ENCODE measurements at regions not wholly inside any gene's neighbourhood (a gene's known extent, or its start where the extent isn't known, plus 50 kb on each side); places are given as distances from the start of the nearest gene placed in this dataset.

- Histone ChIP-seq H3K27me3 (ENCODE audit: insufficient read depth, low read length) (no peaks in the 10 kb centered on the region), H3K9me3 (ENCODE audit: low read depth, low read length) (no peaks in the 10 kb centered on the region), H3K4me3 (ENCODE audit: low read length) (no peak overlapping the region), H3K4me1 (ENCODE audit: insufficient read depth, low read length) (no peaks in the 10 kb centered on the region)
These were observed 120.1 kb upstream of the UMPS start for GRCh38 chr3:124610130-124610529.

- H3K27me3 ChIP-seq (ENCODE audit: insufficient read depth, low read length): no peaks in the 10 kb centered on the region
These were observed 118.7 kb upstream of the UMPS start for GRCh38 chr3:124611520-124611919.

GRCh38 chr3:124615896-124616543 is 114.2 kb upstream of the UMPS start:
- H3K27me3 ChIP-seq (ENCODE audit: insufficient read depth, low read length): no peaks in the 10 kb centered on the region
- H3K4me1 ChIP-seq (ENCODE audit: insufficient read depth, low read length): peaks cover 12% of the 10 kb centered on the region
- H3K9me3 ChIP-seq (ENCODE audit: low read depth, low read length): no peaks in the 10 kb centered on the region
- H3K4me3 ChIP-seq (ENCODE audit: low read length): no peak overlapping the region

More at GRCh38 chr3:124611520-124611919, 118.7 kb upstream of the UMPS start:
- Histone ChIP-seq H3K9me3 (ENCODE audit: low read depth, low read length) (no peaks in the 10 kb centered on the region), H3K4me3 (ENCODE audit: low read length) (no peak overlapping the region), H3K4me1 (ENCODE audit: insufficient read depth, low read length) (no peaks in the 10 kb centered on the region)

GRCh38 chr3:124617177-124617576 is 113.1 kb upstream of the UMPS start:
- Histone ChIP-seq H3K4me3 (ENCODE audit: low read length) (no peak overlapping the region), H3K27me3 (ENCODE audit: insufficient read depth, low read length) (no peaks in the 10 kb centered on the region), H3K4me1 (ENCODE audit: insufficient read depth, low read length) (peaks cover 18% of the 10 kb centered on the region), H3K9me3 (ENCODE audit: low read depth, low read length) (no peaks in the 10 kb centered on the region)

GRCh38 chr3:124619887-124620599 is 110.2 kb upstream of the UMPS start:
- Histone ChIP-seq H3K4me1 (ENCODE audit: insufficient read depth, low read length) (peaks cover 18% of the 10 kb centered on the region), H3K4me3 (ENCODE audit: low read length) (no peak overlapping the region), H3K27me3 (ENCODE audit: insufficient read depth, low read length) (no peaks in the 10 kb centered on the region)

GRCh38 chr3:124620600-124621063 is 109.6 kb upstream of the UMPS start:
- Histone ChIP-seq H3K4me1 (ENCODE audit: insufficient read depth, low read length) (peaks cover 18% of the 10 kb centered on the region), H3K9me3 (ENCODE audit: low read depth, low read length) (no peaks in the 10 kb centered on the region), H3K27me3 (ENCODE audit: insufficient read depth, low read length) (no peaks in the 10 kb centered on the region), H3K4me3 (ENCODE audit: low read length) (no peak overlapping the region)

More at GRCh38 chr3:124619887-124620599, 110.2 kb upstream of the UMPS start:
- H3K9me3 ChIP-seq (ENCODE audit: low read depth, low read length): no peaks in the 10 kb centered on the region

- no peak overlapping the region for H3K4me3 ChIP-seq (ENCODE audit: low read length)
- H3K4me1 ChIP-seq (ENCODE audit: insufficient read depth, low read length): peaks cover 18% of the 10 kb centered on the region
- H3K9me3 ChIP-seq (ENCODE audit: low read depth, low read length): no peaks in the 10 kb centered on the region
- H3K27me3 ChIP-seq (ENCODE audit: insufficient read depth, low read length): no peaks in the 10 kb centered on the region
These were observed 108.8 kb upstream of the UMPS start for GRCh38 chr3:124621498-124621897.

GRCh38 chr3:124625074-124625473 is 105.2 kb upstream of the UMPS start:
- Histone ChIP-seq H3K9me3 (ENCODE audit: low read depth, low read length) (no peaks in the 10 kb centered on the region), H3K27me3 (ENCODE audit: insufficient read depth, low read length) (no peaks in the 10 kb centered on the region), H3K4me1 (ENCODE audit: insufficient read depth, low read length) (peaks cover 16% of the 10 kb centered on the region), H3K4me3 (ENCODE audit: low read length) (no peak overlapping the region)

GRCh38 chr3:124627501-124627908 is 102.7 kb upstream of the UMPS start:
- H3K27me3 ChIP-seq (ENCODE audit: insufficient read depth, low read length): no peaks in the 10 kb centered on the region
- H3K4me3 ChIP-seq (ENCODE audit: low read length): no peak overlapping the region
- H3K9me3 ChIP-seq (ENCODE audit: low read depth, low read length): no peaks in the 10 kb centered on the region
- no peaks in the 10 kb centered on the region for H3K4me1 ChIP-seq (ENCODE audit: insufficient read depth, low read length)

GRCh38 chr3:124628863-124629262 is 101.4 kb upstream of the UMPS start:
- Histone ChIP-seq H3K4me1 (ENCODE audit: insufficient read depth, low read length) (peaks cover 2% of the 10 kb centered on the region), H3K4me3 (ENCODE audit: low read length) (no peak overlapping the region), H3K27me3 (ENCODE audit: insufficient read depth, low read length) (no peaks in the 10 kb centered on the region), H3K9me3 (ENCODE audit: low read depth, low read length) (no peaks in the 10 kb centered on the region)

- H3K4me3 ChIP-seq (ENCODE audit: low read length): no peak overlapping the region
- H3K9me3 ChIP-seq (ENCODE audit: low read depth, low read length): no peaks in the 10 kb centered on the region
- H3K27me3 ChIP-seq (ENCODE audit: insufficient read depth, low read length): no peaks in the 10 kb centered on the region
- peaks cover 7% of the 10 kb centered on the region for H3K4me1 ChIP-seq (ENCODE audit: insufficient read depth, low read length)
These were observed 100.8 kb upstream of the UMPS start for GRCh38 chr3:124629497-124629896.

GRCh38 chr3:124630960-124631359 is 99.3 kb upstream of the UMPS start:
- Histone ChIP-seq H3K4me3 (ENCODE audit: low read length) (no peak overlapping the region), H3K27me3 (ENCODE audit: insufficient read depth, low read length) (no peaks in the 10 kb centered on the region), H3K9me3 (ENCODE audit: low read depth, low read length) (no peaks in the 10 kb centered on the region), H3K4me1 (ENCODE audit: insufficient read depth, low read length) (peaks cover 14% of the 10 kb centered on the region)

GRCh38 chr3:124631727-124632126 is 98.5 kb upstream of the UMPS start:
- Histone ChIP-seq H3K4me3 (ENCODE audit: low read length) (no peak overlapping the region), H3K27me3 (ENCODE audit: insufficient read depth, low read length) (no peaks in the 10 kb centered on the region), H3K4me1 (ENCODE audit: insufficient read depth, low read length) (peaks cover 17% of the 10 kb centered on the region), H3K9me3 (ENCODE audit: low read depth, low read length) (no peaks in the 10 kb centered on the region)

GRCh38 chr3:124632566-124633140 is 97.6 kb upstream of the UMPS start:
- no peaks in the 10 kb centered on the region for H3K9me3 ChIP-seq (ENCODE audit: low read depth, low read length)
- H3K4me3 ChIP-seq (ENCODE audit: low read length): no peak overlapping the region
- H3K4me1 ChIP-seq (ENCODE audit: insufficient read depth, low read length): peaks cover 22% of the 10 kb centered on the region
- no peaks in the 10 kb centered on the region for H3K27me3 ChIP-seq (ENCODE audit: insufficient read depth, low read length)

GRCh38 chr3:124633524-124633923 is 96.7 kb upstream of the UMPS start:
- Histone ChIP-seq H3K4me1 (ENCODE audit: insufficient read depth, low read length) (peaks cover 22% of the 10 kb centered on the region), H3K4me3 (ENCODE audit: low read length) (no peak overlapping the region), H3K9me3 (ENCODE audit: low read depth, low read length) (no peaks in the 10 kb centered on the region), H3K27me3 (ENCODE audit: insufficient read depth, low read length) (no peaks in the 10 kb centered on the region)

Measured in mononuclear cell (primary cell).